CD4-positive, alpha-beta T cell (primary cell): ENCODE measurements at regions not wholly inside any gene's neighbourhood (a gene's known extent, or its start where the extent isn't known, plus 50 kb on each side); places are given as distances from the start of the nearest gene placed in this dataset.

Experiments used
- ATAC-seq: fragments of 200-7000 bp; cut with Tn5 transposase; one replicate; pipeline ENCODE4 v1.10.0; 2022; ENCODE audit warnings: mild to moderate bottlenecking; ENCODE audit not compliant: poor library complexity
- CTCF ChIA-PET: fragments of 350-600 bp; sonication (Branson Sonifier 250); formaldehyde crosslinking; loops from one replicate; lab custom pipeline; 2021; ENCODE audit warnings: antibody characterized with exemption, inconsistent platforms; lab: Charles Lee
- POLR2A ChIA-PET: fragments of 350-600 bp; sonication (Branson Sonifier 250); formaldehyde crosslinking; loops from one replicate; lab custom pipeline; 2021; ENCODE audit warnings: antibody characterized with exemption, inconsistent platforms; lab: Charles Lee
- DNase-seq, 14 experiments: peaks; one replicate each; pipeline ENCODE4 v3.0.0-alpha.2; 2013 to 2020; ENCODE audit warnings: mixed read lengths in 2 of 14
- H3K27ac ChIP-seq, 2 donors: one replicate each; pipeline versions ENCODE4 v1.5.1 to v1.7.0; 2013; ENCODE audit warnings: low read length in 2 of 2, low read depth in 1 of 2, mild to moderate bottlenecking in 1 of 2
- H3K27me3 ChIP-seq, 2 experiments: 1 replicate in 1 of 2; 2 replicates in 1 of 2; pipeline versions ENCODE4 v1.6.1 to v1.7.0; 2013; ENCODE audit warnings: low read length in 2 of 2, control low read depth in 1 of 2, mild to moderate bottlenecking in 1 of 2, moderate library complexity in 1 of 2; ENCODE audit not compliant: insufficient read depth in 2 of 2, control insufficient read depth in 1 of 2
- H3K36me3 ChIP-seq: one replicate; pipeline ENCODE4 v1.6.1; 2013; ENCODE audit warnings: low read length, control low read depth; ENCODE audit not compliant: insufficient read depth
- H3K4me1 ChIP-seq: one replicate; pipeline ENCODE4 v1.6.1; 2013; ENCODE audit warnings: low read length, control low read depth; ENCODE audit not compliant: insufficient read depth
- H3K4me3 ChIP-seq: one replicate; pipeline ENCODE4 v1.5.1; 2013; ENCODE audit warnings: mild to moderate bottlenecking, low read length, moderate library complexity
- H3K9me3 ChIP-seq, 2 experiments: 1 replicate in 1 of 2; 2 replicates in 1 of 2; pipeline versions ENCODE4 v1.6.1 to v1.7.0; 2013; ENCODE audit warnings: low read length in 2 of 2, mild to moderate bottlenecking in 2 of 2, control low read depth in 1 of 2, moderate library complexity in 1 of 2; ENCODE audit not compliant: control insufficient read depth in 1 of 2, insufficient read depth in 1 of 2
- H3K27ac Mint-ChIP-seq: one replicate; pipeline ENCODE4 v1.8.0; 2020; ENCODE audit warnings: mixed read lengths
- H3K27me3 Mint-ChIP-seq: one replicate; pipeline ENCODE4 v1.8.0; 2021; ENCODE audit warnings: mixed read lengths
- H3K36me3 Mint-ChIP-seq: one replicate; pipeline ENCODE4 v1.8.0; 2021; ENCODE audit warnings: low read depth, mixed read lengths
- H3K4me1 Mint-ChIP-seq: one replicate; pipeline ENCODE4 v1.8.0; 2021; ENCODE audit warnings: low read depth, mixed read lengths
- H3K4me3 Mint-ChIP-seq: one replicate; pipeline ENCODE4 v1.8.0; 2020; ENCODE audit warnings: mild to moderate bottlenecking, mixed read lengths
- H3K9me3 Mint-ChIP-seq: one replicate; pipeline ENCODE4 v1.8.0; 2020; ENCODE audit warnings: mixed read lengths
- intact Hi-C, 2 experiments: fragments of 100-400 bp; cut with DNase I in 1 of 2; cut with micrococcal nuclease in 1 of 2; formaldehyde crosslinking; loops; one replicate each; pipeline versions ENCODE4 v1.15.1 to v1.9.0; 2023 to 2025; cut with DNase I, micrococcal nuclease
- TF ChIP-seq, protein P1 (sequence below): fragments of 200-600 bp; IDR thresholded peaks from one replicate; pipeline ENCODE4 v1.8.0; 2022; ENCODE audit warnings: antibody characterized with exemption, mild to moderate bottlenecking

- Histone ChIP-seq H3K27ac (no peak overlapping the region), H3K4me3 (no peak overlapping the region), H3K27me3 (no peaks in the 10 kb centered on the region), H3K4me1 (no peaks in the 10 kb centered on the region), H3K9me3 (no peaks in the 10 kb centered on the region), H3K36me3 (no peaks in the 10 kb centered on the region)
- ChIA-PET POLR2A (interaction anchor here (0.6 kb wide), 1 partner anchor 734 kb away, joined by 3 read pairs; no protein-coding TSS in a partner anchor), CTCF (no interaction called here)
- Mint-ChIP-seq H3K27me3 (peaks cover 13% of the 10 kb centered on the region), H3K4me3 (no peak overlapping the region), H3K36me3 (no peaks in the 10 kb centered on the region), H3K27ac (no peak overlapping the region), H3K9me3 (no peaks in the 10 kb centered on the region), H3K4me1 (no peaks in the 10 kb centered on the region)
- ATAC-seq: no peak
- TF ChIP-seq, protein P1, sequence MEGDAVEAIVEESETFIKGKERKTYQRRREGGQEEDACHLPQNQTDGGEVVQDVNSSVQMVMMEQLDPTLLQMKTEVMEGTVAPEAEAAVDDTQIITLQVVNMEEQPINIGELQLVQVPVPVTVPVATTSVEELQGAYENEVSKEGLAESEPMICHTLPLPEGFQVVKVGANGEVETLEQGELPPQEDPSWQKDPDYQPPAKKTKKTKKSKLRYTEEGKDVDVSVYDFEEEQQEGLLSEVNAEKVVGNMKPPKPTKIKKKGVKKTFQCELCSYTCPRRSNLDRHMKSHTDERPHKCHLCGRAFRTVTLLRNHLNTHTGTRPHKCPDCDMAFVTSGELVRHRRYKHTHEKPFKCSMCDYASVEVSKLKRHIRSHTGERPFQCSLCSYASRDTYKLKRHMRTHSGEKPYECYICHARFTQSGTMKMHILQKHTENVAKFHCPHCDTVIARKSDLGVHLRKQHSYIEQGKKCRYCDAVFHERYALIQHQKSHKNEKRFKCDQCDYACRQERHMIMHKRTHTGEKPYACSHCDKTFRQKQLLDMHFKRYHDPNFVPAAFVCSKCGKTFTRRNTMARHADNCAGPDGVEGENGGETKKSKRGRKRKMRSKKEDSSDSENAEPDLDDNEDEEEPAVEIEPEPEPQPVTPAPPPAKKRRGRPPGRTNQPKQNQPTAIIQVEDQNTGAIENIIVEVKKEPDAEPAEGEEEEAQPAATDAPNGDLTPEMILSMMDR: no peak
- DNase-seq: no peak
- intact Hi-C loops: no loop called here
Measured at GRCh38 chr9:86708918-86709835, 238.1 kb downstream of the GAS1 start.

GRCh38 chr9:86707932-86708510 lies 239.3 kb downstream of the GAS1 start:
- no peaks in the 10 kb centered on the region for H3K4me1 ChIP-seq
- H3K9me3 ChIP-seq: no peaks in the 10 kb centered on the region
- no peaks in the 10 kb centered on the region for H3K36me3 ChIP-seq
- ChIA-PET CTCF (no interaction called here), POLR2A (no interaction called here)
- no peaks in the 10 kb centered on the region for H3K4me1 Mint-ChIP-seq
- no peak for ATAC-seq
- H3K36me3 Mint-ChIP-seq: no peaks in the 10 kb centered on the region
- no peak for DNase-seq
- intact Hi-C loops: no loop called here
- H3K27ac ChIP-seq: no peak overlapping the region
- H3K4me3 Mint-ChIP-seq: no peak overlapping the region
- no peaks in the 10 kb centered on the region for H3K9me3 Mint-ChIP-seq
- H3K27me3 Mint-ChIP-seq: peaks cover 13% of the 10 kb centered on the region
- TF ChIP-seq, protein P1: no peak
- no peak overlapping the region for H3K27ac Mint-ChIP-seq
- no peaks in the 10 kb centered on the region for H3K27me3 ChIP-seq
- no peak overlapping the region for H3K4me3 ChIP-seq

- Histone ChIP-seq H3K27ac (no peak overlapping the region), H3K36me3 (no peaks in the 10 kb centered on the region), H3K4me1 (no peaks in the 10 kb centered on the region), H3K27me3 (no peaks in the 10 kb centered on the region), H3K4me3 (no peak overlapping the region), H3K9me3 (no peaks in the 10 kb centered on the region)
- H3K9me3 Mint-ChIP-seq: no peaks in the 10 kb centered on the region
- H3K4me3 Mint-ChIP-seq: no peak overlapping the region
- intact Hi-C loops: no loop called here
- DNase-seq (no peak), ATAC-seq (no peak)
- no peaks in the 10 kb centered on the region for H3K4me1 Mint-ChIP-seq
- peaks cover 18% of the 10 kb centered on the region for H3K27me3 Mint-ChIP-seq
- ChIA-PET CTCF (no interaction called here), POLR2A (no interaction called here)
- no peaks in the 10 kb centered on the region for H3K36me3 Mint-ChIP-seq
- TF ChIP-seq, protein P1: no peak
- H3K27ac Mint-ChIP-seq: no peak overlapping the region
Measured at GRCh38 chr9:86706391-86706790, 240.9 kb downstream of the GAS1 start.
